GM19351 (cell line): ENCODE measurements at regions not wholly inside any gene's neighbourhood (a gene's known extent, or its start where the extent isn't known, plus 50 kb on each side); places are given as distances from the start of the nearest gene placed in this dataset.

Experiments
- ATAC-seq: cut with Tn5 transposase; IDR thresholded peaks from one replicate; pipeline ENCODE4 v1.9.1; 2021; ENCODE audit warnings: mild to moderate bottlenecking, moderate library complexity; ENCODE audit not compliant: unreplicated experiment

GRCh38 chr6:104123227-104123626 lies 736.5 kb downstream of the HACE1 start:
- no peak for ATAC-seq

- no peak for ATAC-seq
Measured at GRCh38 chr6:104118274-104118673, 741.4 kb downstream of the HACE1 start.

- ATAC-seq, result no peak
Measured at GRCh38 chr6:104109806-104110205, 749.9 kb downstream of the HACE1 start.

- ATAC-seq, result no peak
Measured at GRCh38 chr6:104108634-104109033, 751.1 kb downstream of the HACE1 start.

- ATAC-seq, result no peak
Measured at GRCh38 chr6:104095661-104096416, 763.9 kb downstream of the HACE1 start.

GRCh38 chr6:104087765-104088164 lies 772.0 kb downstream of the HACE1 start:
- ATAC-seq, result no peak

- no peak for ATAC-seq
Measured at GRCh38 chr6:104068281-104068680, 791.4 kb downstream of the HACE1 start.

GRCh38 chr6:104064876-104065275 lies 794.8 kb downstream of the HACE1 start:
- ATAC-seq, result no peak

- ATAC-seq, result no peak
Measured at GRCh38 chr6:104050455-104050854, 809.3 kb downstream of the HACE1 start.

GRCh38 chr6:104046426-104046825 lies 813.3 kb downstream of the HACE1 start:
- no peak for ATAC-seq

GRCh38 chr6:104031346-104031745 lies 828.4 kb downstream of the HACE1 start:
- no peak for ATAC-seq

- ATAC-seq, result no peak
Measured at GRCh38 chr6:104022126-104022525, 837.6 kb downstream of the HACE1 start.

- ATAC-seq, result peak; percentile 56
Measured at GRCh38 chr6:104019075-104019753, 840.5 kb downstream of the HACE1 start.

- ATAC-seq, result no peak
Measured at GRCh38 chr6:104017410-104018381, 842.0 kb downstream of the HACE1 start.

GRCh38 chr6:104014163-104014959 lies 845.4 kb downstream of the HACE1 start:
- no peak for ATAC-seq

- no peak for ATAC-seq
Measured at GRCh38 chr6:104013312-104013971, 846.3 kb downstream of the HACE1 start.

GRCh38 chr6:104010897-104011296 lies 848.8 kb downstream of the HACE1 start:
- ATAC-seq, result no peak

GRCh38 chr6:104003803-104004516 lies 855.8 kb downstream of the HACE1 start:
- no peak for ATAC-seq

- ATAC-seq, result no peak
Measured at GRCh38 chr6:103995571-103995970, 864.1 kb downstream of the HACE1 start.
